HG03060 (cell line): ENCODE measurements at regions not wholly inside any gene's neighbourhood (a gene's known extent, or its start where the extent isn't known, plus 50 kb on each side); places are given as distances from the start of the nearest gene placed in this dataset.
"Not testable (repeated sequence)": the region's sequence is repeated elsewhere in the genome, so short reads cannot be mapped to it uniquely, and the experiment has no call there.

Experiments
- ATAC-seq: cut with Tn5 transposase; IDR thresholded peaks from one replicate; pipeline ENCODE4 v1.9.1; 2021; ENCODE audit warnings: low read depth, moderate number of reproducible peaks; ENCODE audit not compliant: unreplicated experiment

- no peak for ATAC-seq
Observed at GRCh38 chr13:87153371-87153770, 517.8 kb upstream of the SLITRK5 start.

GRCh38 chr13:87166348-87166747 is 504.8 kb upstream of the SLITRK5 start:
- no peak for ATAC-seq

- ATAC-seq = no peak
Observed at GRCh38 chr13:87168390-87168789, 502.8 kb upstream of the SLITRK5 start.

- ATAC-seq = no peak
Observed at GRCh38 chr13:87169337-87169736, 501.8 kb upstream of the SLITRK5 start.

- no peak for ATAC-seq
Observed at GRCh38 chr13:87172166-87172835, 498.9 kb upstream of the SLITRK5 start.

GRCh38 chr13:87185138-87185537 is 486.0 kb upstream of the SLITRK5 start:
- not testable (repeated sequence) for ATAC-seq

GRCh38 chr13:87186647-87187046 is 484.5 kb upstream of the SLITRK5 start:
- ATAC-seq = not testable (repeated sequence)

GRCh38 chr13:87191485-87191884 is 479.7 kb upstream of the SLITRK5 start:
- not testable (repeated sequence) for ATAC-seq

GRCh38 chr13:87198371-87198770 is 472.8 kb upstream of the SLITRK5 start:
- ATAC-seq = no peak

- ATAC-seq = no peak
Observed at GRCh38 chr13:87206708-87207107, 464.5 kb upstream of the SLITRK5 start.

GRCh38 chr13:87207280-87208003 is 463.7 kb upstream of the SLITRK5 start:
- ATAC-seq = no peak

- ATAC-seq = no peak
Observed at GRCh38 chr13:87208636-87209035, 462.5 kb upstream of the SLITRK5 start.

- no peak for ATAC-seq
Observed at GRCh38 chr13:87234981-87235380, 436.2 kb upstream of the SLITRK5 start.

- no peak for ATAC-seq
Observed at GRCh38 chr13:87235621-87236020, 435.6 kb upstream of the SLITRK5 start.

GRCh38 chr13:87244256-87244890 is 426.8 kb upstream of the SLITRK5 start:
- no peak for ATAC-seq

GRCh38 chr13:87249847-87250246 is 421.3 kb upstream of the SLITRK5 start:
- ATAC-seq = not testable (repeated sequence)

GRCh38 chr13:87255394-87255793 is 415.8 kb upstream of the SLITRK5 start:
- ATAC-seq = no peak

GRCh38 chr13:87259479-87260083 is 411.6 kb upstream of the SLITRK5 start:
- no peak for ATAC-seq

- ATAC-seq = peak; percentile 54
Observed at GRCh38 chr13:87274209-87274819, 396.9 kb upstream of the SLITRK5 start.

GRCh38 chr13:87280139-87280538 is 391.0 kb upstream of the SLITRK5 start:
- no peak for ATAC-seq

- no peak for ATAC-seq
Observed at GRCh38 chr13:87287721-87288120, 383.4 kb upstream of the SLITRK5 start.
